ENCODE measurements at regions not wholly inside any gene's neighbourhood (a gene's known extent, or its start where the extent isn't known, plus 50 kb on each side); places are given as distances from the start of the nearest gene placed in this dataset.
A peak's percentile ranks its signal among the peaks of the same experiment; 100 is the strongest.
"Not testable (repeated sequence)": the region's sequence is repeated elsewhere in the genome, so short reads cannot be mapped to it uniquely, and the experiment has no call there.

DNA sequence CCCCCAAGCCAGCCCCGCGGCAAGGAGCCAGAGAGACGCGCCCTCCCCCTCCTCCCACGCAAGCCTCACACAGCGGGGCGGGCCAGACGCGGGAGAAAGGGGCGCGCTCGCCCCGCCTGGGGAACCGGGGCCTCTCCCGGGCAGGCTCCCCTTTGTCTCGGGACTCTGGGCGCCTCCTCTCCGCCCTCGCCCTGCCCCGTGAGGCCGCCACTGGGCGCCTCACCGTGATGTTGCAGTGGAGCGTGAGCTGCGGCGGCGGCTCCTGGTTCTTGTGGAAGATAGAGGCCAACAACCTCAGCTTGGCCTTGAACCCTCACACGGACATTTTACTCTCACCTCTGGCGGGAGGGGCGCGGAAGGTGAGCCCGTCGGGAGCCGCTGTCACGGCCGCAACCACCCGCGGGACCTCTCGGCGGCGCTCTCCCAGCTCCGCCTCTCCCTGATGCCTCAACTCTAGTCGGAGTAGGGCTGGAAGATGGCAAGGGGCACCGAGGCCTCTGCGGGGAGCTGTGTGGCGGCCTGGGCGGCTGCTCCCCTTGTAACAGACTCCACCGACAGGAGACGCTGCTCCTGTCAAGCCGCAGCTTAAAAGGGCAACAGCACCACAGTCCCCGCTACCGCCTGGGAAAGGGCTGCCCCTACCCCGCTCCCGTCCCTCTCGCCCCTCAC is 179.2 kb upstream of the ZSCAN2 start:
- not testable (repeated sequence) for DNase-seq (ENCODE audit: low read depth)

DNA sequence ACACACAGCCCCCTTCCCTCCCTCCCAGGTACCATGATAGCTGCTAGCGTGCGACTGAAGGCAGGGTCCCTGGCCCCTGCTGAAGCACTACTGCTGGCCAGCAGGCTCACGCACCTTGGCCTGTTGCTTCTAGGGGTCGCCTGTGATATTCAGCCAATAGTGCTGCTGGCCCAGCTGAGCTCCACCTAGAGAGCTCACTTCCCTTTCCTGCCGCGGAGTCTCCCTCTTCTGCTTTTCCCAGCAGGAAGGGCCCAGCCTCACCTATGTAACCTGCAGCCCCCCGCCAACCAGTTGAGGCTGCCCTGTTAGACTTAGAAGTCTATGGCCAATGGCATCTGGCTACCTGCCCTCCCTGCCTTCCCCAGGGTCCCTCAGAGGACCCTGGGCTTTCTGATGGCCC is 175.5 kb upstream of the ZSCAN2 start:
- DNase-seq (ENCODE audit: low read depth): not testable (repeated sequence)

DNA sequence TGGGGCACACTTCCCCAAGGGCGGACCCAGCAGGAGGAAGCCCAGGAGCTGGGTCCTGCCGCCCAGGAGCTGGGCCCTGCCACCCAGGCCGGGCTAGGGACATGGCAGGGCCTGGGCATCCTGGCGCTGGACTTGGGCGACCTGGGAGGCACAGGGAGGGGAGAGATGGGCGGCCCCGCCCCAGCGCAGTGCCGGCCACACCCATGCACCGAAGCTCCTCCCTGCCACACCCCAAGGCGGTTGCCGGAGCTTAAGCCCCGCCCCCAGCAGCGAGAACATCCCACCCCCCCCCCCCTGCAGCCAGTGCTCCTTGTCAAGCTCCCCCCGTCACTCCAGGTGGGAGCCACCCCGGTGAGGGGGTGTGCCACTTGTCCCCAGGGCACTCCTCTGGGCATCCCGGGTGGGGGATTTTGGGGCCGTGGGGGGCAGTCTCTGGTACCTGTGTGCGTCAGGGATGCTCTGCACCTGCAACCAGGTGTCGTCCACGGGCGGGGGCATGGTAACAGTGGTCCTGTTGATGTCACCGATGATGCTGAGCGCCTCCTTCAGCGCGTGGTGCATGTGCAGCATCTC is 127.4 kb upstream of the ZSCAN2 start:
- DNase-seq (ENCODE audit: low read depth): not testable (repeated sequence)

DNA sequence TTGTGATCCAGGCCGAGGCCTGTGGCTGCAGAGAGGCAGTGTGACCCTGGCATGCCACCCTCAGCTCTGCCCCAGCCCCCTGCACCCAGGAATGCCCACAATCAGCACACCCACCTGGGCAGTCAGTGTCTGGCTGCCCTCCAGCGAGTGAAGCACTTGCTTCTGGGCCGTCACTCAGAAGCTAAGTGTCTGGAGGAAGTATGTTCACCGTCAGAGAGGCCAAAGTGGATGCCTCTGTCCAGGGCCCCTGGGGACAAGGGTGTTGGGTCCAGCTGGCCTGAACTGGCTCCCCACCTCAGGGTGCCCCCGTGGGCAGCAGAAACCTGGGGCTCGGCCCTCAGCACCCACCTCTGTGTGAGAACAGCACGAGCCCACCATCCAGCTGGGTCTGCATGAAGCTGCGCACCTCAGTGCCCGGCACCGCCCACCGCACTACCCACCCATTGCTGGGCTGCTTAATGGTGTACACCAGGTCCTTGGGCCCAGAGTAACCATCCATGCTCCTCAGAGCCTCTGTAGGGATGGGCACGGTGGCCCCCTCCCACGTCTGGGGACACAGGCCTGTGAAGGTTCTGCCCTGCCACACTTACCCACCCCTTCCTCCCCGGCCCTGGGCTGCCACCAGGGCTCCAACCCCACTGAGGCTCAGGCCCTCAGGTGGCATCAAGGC is 124.3 kb upstream of the ZSCAN2 start:
- not testable (repeated sequence) for DNase-seq (ENCODE audit: low read depth)

DNA sequence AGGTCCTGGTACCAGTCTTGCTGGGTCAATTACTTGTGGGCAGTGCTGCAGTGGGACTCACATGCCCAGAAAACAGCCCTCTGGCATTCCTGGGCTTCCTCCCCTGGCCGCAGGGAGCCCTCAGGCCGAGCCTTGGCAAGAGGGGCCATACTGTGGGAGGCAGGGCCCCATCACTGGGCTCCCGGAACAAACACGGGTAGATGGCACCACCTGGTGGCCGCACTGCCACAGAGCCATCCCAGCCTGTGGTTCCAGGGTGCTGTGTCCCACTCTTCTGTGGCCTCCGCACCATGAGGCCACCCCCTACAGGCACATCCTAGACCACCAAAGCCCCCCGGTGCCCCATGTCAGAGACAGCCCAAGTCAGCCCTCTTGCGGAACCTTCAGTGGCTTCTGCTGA is 123.3 kb upstream of the ZSCAN2 start:
- not testable (repeated sequence) for DNase-seq (ENCODE audit: low read depth)

DNA sequence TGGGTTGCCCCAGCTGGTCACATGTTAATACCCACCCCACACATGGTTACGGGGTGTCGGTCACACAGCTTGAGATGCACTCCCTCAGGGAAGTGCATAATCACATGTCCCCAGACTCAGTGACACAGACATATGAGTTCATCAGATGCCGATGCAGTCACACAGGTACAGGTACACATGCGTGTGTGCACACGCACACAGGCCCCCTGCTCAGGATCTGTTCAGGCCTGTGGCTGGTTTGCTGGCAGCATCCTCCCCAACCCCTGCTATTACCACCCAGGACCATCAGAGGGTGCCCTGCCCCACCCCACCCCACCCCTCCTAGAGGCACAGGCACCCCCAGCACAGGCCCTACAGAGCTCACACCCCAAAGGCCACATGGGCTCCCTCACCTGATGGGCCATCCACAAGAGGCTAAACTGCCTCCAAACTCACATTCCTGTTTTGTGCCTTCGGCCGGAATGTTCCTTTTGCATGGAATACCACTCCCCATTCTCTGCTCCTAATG is 120.6 kb upstream of the ZSCAN2 start:
- DNase-seq (ENCODE audit: low read depth): not testable (repeated sequence)

DNA sequence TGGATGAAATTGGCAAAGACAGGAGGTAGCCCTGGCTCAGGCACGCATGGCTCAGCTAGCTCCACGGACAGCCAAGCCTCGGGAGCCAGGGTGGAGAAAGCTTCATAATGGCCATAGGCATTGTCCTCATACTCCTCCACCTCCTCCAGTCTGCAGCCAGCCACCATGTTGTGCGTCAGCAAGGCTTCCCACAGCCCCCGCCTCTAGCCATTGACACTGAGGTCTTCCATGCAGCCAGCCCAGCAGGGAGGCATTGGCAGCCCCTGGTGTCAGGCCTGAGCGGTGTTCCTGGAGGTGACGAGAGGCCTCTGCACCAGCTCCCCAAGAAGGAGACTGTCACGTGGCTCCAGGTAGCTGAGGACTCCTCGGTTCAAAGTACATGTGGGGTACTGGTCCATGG is 117.0 kb upstream of the ZSCAN2 start:
- not testable (repeated sequence) for DNase-seq (ENCODE audit: low read depth)

DNA sequence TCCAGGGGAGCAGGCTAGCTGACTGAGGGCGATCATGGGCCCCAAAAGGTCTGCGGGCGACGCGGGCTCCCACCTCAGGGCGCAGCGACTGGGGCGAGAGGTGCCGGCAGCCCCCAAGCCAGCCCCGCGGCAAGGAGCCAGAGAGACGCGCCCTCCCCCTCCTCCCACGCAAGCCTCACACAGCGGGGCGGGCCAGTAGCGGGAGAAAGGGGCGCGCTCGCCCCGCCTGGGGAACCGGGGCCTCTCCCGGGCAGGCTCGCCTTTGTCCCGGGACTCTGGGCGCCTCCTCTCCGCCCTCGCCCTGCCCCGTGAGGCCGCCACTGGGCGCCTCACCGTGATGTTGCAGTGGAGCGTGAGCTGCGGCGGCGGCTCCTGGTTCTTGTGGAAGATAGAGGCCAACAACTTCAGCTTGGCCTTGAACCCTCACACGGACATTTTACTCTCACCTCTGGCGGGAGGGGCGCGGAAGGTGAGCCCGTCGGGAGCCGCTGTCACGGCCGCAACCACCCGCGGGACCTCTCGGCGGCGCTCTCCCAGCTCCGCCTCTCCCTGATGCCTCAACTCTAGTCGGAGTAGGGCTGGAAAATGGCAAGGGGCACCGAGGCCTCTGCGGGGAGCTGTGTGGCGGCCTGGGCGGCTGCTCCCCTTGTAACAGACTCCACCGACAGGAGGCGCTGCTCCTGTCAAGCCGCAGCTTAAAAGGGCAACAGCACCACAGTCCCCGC is 100.5 kb upstream of the ZSCAN2 start:
- DNase-seq (ENCODE audit: low read depth): not testable (repeated sequence)

DNA sequence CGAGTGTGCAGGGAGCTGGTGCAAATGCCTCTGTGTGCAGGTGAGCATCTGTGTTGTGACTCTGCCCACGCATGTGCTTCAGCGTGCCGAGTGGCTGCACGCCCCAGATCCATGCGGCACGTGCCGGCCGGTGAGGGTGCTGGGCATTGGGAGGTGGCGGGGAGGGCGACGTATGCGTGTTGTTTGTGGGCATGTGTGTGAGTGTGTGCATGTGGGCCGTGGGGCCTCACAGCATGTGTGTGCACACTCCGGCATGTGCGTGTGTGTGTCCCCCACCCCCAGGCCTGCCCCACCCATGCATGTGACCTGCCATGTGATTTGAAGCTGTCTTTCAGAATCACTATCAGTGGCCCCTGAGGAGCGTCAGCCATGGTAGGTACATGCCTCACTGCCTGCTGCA is 97.7 kb upstream of the ZSCAN2 start:
- not testable (repeated sequence) for DNase-seq (ENCODE audit: low read depth)

DNA sequence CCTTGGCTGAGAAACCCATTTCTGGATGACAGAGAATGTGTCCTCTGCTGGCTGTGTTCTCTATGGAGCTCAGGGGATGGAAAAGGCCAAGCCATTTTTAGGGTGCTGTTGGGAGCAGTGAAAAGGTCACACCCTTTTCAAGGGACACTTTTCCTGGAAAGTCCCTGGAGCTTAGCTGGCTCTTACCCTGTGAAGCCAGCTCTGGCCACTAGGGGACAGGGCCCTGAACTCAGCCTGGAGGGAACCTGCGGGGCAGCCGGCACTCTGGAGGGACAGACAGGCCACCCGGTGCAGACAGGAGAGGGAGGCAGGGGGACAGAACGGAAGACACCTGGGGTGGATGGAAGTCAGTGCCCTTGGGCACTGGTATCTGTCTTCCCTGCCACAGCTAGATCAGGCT is 95.3 kb upstream of the ZSCAN2 start:
- DNase-seq (ENCODE audit: low read depth): not testable (repeated sequence)

DNA sequence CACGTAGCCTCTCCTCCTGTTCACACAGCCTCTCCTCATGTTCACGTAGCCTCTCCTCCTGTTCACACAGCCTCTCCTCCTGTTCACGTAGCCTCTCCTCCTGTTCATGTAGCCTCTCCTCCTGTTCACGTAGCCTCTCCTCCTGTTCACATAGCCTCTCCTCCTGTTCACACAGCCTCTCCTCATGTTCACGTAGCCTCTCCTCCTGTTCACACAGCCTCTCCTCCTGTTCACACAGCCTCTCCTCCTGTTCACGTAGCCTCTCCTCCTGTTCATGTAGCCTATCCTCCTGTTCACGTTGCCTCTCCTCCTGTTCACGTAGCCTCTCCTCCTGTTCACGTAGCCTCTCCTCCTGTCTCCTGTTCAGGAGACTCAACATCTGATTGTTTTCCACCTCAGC is 88.5 kb upstream of the ZSCAN2 start:
- DNase-seq (ENCODE audit: low read depth): not testable (repeated sequence)

DNA sequence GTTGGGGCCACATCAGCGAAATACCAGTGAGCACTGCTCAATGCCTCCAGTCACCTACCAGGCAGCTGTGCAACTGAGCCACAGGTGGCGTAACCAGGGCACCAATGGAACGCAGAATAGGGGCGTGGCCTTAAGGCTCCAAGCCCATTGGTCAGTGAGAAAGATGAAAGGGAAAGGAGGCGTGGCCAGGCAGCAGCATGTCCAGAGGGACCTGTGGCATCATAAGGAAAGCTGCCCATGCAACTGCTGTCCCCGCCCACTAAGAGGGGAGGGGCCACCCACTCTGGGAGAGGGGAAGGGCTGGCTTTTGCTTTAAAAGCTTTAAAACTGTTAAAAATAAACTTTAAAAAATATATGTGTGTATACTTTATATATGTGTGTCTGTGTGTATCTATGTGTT is 84.0 kb upstream of the ZSCAN2 start:
- not testable (repeated sequence) for DNase-seq (ENCODE audit: low read depth)

DNA sequence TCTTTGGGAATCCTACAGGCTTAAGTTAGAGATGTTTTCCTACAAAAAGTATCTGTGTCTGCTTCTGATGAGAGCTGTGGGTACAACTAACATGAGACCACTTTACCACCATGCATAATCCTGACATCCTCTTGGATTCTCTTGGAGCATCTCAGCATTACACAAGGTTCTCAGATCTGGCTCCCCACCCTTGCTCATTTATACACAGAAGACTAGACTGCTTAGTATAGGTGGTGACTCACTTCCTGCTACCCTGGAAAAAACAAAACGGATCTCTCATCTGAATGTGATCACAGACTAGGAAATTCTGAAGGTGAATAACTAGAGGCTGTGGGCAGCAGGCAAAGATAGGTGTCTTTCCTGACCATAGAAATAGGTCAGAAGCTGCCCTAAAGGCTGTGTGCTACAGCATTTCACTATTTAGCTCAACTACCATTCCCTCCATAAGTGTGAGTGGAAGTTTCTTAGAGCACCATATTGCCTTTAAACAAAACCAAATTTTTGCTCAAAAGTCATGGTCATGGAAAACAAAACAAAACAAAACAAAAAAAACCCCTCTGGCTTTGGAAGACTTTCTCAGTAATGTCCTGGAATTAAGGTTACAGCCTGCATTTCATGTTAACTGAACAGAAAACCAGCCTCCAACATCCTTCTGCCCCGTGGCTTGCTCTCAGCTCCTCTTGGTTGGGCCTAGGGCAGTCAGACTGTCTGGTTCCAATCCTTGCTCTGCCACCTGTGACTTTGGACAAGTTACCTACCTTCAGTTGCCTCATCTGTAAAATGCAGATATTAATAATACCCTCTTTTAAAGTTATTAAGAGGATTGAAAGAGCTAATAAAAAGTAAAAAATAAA is 75.1 kb upstream of the ZSCAN2 start:
- not testable (repeated sequence) for DNase-seq (ENCODE audit: low read depth)

DNA sequence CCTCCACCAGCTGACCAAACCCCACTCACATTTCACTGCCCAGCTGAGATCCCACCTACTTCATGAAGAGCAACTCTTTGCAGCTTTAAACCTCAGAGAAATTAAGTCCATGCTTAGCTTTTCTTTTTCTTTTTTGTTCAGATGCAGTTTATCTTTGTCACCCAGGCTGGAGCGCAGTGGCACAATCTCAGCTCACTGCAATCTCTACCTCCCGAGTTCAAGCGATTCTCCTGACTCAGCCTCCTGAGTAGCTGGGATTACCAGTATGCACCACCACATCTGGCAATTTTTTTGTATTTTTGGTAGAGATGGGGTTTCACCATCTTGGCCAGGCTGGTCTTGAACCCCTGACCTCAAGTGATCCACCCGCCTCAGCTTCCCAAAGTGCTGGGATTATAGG is 70.1 kb upstream of the ZSCAN2 start:
- DNase-seq (ENCODE audit: low read depth): not testable (repeated sequence)

DNA sequence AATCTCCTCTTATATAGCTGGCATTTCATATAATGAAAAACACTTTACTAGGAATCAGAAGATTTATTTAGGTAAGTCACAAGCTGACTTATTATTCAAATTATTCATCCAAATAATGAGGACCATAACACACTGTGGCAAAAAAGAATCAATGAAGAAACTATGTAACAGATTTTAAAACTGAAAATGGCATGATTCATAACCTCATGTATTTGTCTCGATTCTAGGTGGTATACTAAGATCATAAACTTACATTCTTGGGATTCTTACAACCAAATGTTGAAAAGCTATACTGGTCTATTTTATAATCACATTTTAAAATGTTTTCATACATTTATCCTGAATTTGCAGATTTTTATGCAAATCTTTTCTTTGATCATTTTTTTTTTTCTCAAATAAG is 69.6 kb upstream of the ZSCAN2 start:
- DNase-seq (ENCODE audit: low read depth): not testable (repeated sequence)

DNA sequence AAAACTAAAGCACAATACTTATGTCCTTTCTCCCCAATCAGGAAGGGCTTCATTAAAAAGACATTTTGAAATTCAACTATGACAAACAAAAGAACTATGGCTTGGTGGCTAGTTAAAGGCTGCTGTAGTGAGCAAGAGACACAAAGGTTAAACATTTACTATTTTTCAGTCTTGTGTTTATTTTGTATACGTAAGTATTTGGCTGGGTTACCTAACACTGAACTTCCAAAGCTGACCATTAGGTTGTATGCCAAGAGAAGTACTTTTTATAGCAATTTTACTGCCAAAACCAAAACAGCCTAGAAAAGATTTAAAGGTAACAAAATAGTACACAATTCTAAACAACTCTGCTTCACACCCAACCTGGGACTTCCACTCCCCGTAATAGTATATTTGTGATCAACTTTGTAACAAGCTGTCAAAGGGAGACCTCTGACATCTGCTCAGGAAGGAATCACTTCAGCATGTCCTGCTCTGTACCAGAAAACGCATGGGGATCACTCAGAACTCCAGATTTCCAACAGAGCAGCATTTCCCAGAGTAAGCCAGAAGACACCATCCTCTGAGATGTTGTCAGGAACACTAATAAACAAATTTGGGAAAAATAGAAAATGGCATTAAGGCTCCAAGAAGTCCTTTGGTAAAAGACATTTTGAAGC is 69.0 kb upstream of the ZSCAN2 start:
- DNase-seq (ENCODE audit: low read depth): peak; percentile 69

DNA sequence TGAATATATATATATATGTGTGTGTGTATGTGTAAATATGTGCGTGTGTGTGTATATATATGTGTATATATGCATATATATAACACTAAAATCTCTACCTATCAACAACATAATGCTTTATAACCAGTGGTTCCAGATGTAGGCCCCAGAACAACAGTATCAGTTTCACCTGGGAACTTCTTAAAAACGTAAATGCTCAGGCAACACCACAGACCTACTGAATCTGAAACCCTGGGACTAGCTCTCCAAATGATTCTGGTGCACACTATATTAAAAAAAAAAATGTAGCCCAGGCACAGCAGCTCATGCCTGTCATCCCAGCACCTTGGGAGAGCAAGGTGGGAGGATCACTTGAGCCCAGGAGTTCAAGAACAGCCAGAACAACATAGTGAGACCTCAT is 67.1 kb upstream of the ZSCAN2 start:
- not testable (repeated sequence) for DNase-seq (ENCODE audit: low read depth)

DNA sequence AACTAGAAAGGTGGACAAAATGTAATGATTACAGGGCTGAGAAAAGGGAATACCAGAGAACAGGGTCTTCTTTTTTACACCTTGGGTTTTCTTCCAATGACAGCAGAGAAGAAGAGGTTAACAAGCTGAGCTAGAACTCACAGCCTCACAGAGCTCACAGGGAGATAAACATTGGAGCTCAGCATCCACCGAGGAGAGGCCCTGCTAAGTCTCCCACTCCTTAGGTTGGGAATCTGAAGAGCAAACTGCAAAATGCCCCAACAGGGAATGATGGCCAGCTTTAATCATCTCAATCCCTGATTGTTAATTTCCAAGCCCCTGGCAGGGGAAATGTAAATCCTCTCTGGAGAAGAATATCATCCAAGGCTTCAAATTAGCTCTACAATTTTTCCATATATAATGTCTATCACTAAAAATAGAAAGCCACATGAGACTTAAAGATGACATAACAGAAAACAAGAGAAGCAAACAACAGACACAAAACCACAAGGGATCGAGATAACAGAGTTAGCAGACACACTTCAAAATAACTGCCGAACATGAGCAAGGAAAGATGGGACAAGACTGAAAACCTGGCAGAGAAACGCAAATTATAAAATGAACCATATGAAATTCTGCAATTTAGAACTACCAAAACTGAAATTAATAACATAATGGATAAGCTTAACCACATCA is 66.1 kb upstream of the ZSCAN2 start:
- DNase-seq (ENCODE audit: low read depth): not testable (repeated sequence)

DNA sequence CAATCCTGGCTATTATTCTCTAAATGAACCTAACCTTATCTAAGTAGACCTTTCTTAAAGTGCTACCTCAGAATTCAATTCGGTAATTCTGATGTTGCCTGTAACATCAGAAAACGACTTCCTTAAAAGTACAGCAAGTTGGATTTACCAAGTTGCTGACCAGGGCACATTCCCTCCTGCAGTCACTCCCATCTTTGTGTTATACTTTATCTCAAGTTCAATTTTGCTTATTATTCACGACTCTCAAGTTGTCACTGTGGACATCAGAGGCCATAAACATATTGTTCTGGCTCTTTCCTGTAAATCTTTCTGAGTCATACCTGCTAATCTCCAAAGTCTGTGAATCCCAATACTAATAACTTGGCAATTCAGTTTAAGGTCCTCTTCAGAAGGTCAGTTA is 64.6 kb upstream of the ZSCAN2 start:
- not testable (repeated sequence) for DNase-seq (ENCODE audit: low read depth)

DNA sequence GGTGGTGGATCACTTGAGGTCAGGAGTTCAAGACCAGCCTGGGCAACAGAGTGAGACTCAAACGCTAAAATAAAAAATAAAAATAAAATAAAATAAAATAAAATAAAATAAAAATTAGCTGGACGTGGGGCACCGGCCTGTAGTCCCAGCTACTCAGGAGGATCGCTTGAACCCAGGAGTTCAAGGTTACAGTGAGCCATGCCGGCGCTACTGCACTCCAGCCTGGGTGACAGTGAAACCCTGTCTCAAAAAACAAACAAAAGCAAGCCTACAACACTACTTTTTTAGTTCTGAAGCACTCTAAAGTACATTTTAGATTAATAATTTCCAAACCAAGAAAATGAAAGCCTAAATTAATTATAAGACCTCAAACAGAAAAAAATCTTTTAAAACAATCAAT is 56.2 kb upstream of the ZSCAN2 start:
- DNase-seq (ENCODE audit: low read depth): not testable (repeated sequence)

Measured in EH (cell line).